MCF 10A (cell line): ENCODE measurements at regions not wholly inside any gene's neighbourhood (a gene's known extent, or its start where the extent isn't known, plus 50 kb on each side); places are given as distances from the start of the nearest gene placed in this dataset.

Experiments
- BruUV-seq: library from RNA; stranded (reverse); fragments of 400-500 nt; replicated peaks from 2 replicates; lab custom pipeline; 2021; lab: Mats Ljungman, UMichigan
- CTCF ChIA-PET: fragments of 300-600 bp; sonication (Branson Sonifier 250); formaldehyde crosslinking; extraction: SDS; loops from one replicate; lab custom pipeline; 2021; ENCODE audit warnings: antibody characterized with exemption, inconsistent platforms; lab: Yijun Ruan, JAX
- POLR2A ChIA-PET: fragments of 300-600, 350-650 bp; sonication (Branson Sonifier 250); formaldehyde crosslinking; extraction: SDS; loops from one replicate; lab custom pipeline; 2020; ENCODE audit warnings: antibody characterized with exemption, inconsistent platforms; lab: Yijun Ruan, JAX
- DNase-seq: peaks from one replicate; pipeline ENCODE4 v3.0.0-alpha.2; 2018; ENCODE audit not compliant: unreplicated experiment
- H3K27ac Mint-ChIP-seq: one replicate; pipeline ENCODE4 v1.8.0; 2022; ENCODE audit warnings: mild to moderate bottlenecking, low read depth, mixed read lengths; ENCODE audit not compliant: unreplicated experiment
- H3K27me3 Mint-ChIP-seq: one replicate; pipeline ENCODE4 v1.8.0; 2022; ENCODE audit warnings: mixed read lengths; ENCODE audit not compliant: insufficient read depth, unreplicated experiment
- H3K36me3 Mint-ChIP-seq: one replicate; pipeline ENCODE4 v1.8.0; 2022; ENCODE audit warnings: mild to moderate bottlenecking, moderate library complexity, mixed read lengths; ENCODE audit not compliant: insufficient read depth, unreplicated experiment
- H3K4me1 Mint-ChIP-seq: one replicate; pipeline ENCODE4 v1.8.0; 2022; ENCODE audit warnings: mixed read lengths; ENCODE audit not compliant: insufficient read depth, unreplicated experiment
- H3K4me3 Mint-ChIP-seq: one replicate; pipeline ENCODE4 v1.8.0; 2022; ENCODE audit warnings: mild to moderate bottlenecking, moderate library complexity, mixed read lengths; ENCODE audit not compliant: unreplicated experiment
- H3K9me3 Mint-ChIP-seq: one replicate; pipeline ENCODE4 v1.8.0; 2022; ENCODE audit warnings: mixed read lengths; ENCODE audit not compliant: unreplicated experiment
- intact Hi-C: fragments of 100-400 bp; cut with micrococcal nuclease; formaldehyde crosslinking; loops from 2 replicates; pipeline ENCODE4 v1.14.1; 2022
- TF ChIP-seq, protein P1 (sequence below): fragments of 200-600 bp; IDR thresholded peaks from one replicate; pipeline ENCODE4 v1.8.0; 2022; ENCODE audit warnings: antibody characterized with exemption, mild to moderate bottlenecking; ENCODE audit not compliant: unreplicated experiment

DNA sequence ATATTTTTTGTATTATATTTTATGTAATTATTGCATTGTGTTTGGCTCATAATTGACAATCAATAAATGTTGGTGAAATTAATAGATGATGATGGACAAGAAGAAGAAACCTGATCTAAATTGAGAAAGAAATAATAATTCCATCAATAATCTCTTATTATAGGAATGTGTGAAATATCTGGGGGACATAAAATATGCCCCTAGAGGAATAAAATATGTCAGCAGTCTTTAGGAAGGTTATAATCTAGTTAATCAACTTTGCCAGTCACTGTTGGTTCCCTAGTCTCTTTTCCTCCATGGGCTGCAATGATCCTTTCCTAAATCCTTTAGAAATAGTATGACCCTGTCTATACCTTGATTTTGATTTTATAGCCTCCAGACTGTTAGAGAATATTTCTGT, 549.7 kb upstream of the ADGRL4 start:
- TF ChIP-seq, protein P1, sequence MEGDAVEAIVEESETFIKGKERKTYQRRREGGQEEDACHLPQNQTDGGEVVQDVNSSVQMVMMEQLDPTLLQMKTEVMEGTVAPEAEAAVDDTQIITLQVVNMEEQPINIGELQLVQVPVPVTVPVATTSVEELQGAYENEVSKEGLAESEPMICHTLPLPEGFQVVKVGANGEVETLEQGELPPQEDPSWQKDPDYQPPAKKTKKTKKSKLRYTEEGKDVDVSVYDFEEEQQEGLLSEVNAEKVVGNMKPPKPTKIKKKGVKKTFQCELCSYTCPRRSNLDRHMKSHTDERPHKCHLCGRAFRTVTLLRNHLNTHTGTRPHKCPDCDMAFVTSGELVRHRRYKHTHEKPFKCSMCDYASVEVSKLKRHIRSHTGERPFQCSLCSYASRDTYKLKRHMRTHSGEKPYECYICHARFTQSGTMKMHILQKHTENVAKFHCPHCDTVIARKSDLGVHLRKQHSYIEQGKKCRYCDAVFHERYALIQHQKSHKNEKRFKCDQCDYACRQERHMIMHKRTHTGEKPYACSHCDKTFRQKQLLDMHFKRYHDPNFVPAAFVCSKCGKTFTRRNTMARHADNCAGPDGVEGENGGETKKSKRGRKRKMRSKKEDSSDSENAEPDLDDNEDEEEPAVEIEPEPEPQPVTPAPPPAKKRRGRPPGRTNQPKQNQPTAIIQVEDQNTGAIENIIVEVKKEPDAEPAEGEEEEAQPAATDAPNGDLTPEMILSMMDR = no peak
- H3K27me3 Mint-ChIP-seq = no peaks in the 10 kb centered on the region
- intact Hi-C loops = no loop called here
- H3K4me1 Mint-ChIP-seq = peaks cover 6% of the 10 kb centered on the region
- ChIA-PET POLR2A (no interaction called here), CTCF (no interaction called here)
- no peaks in the 10 kb centered on the region for H3K36me3 Mint-ChIP-seq
- no peak overlapping the region for H3K27ac Mint-ChIP-seq
- no peak for DNase-seq
- no peak overlapping the region for H3K4me3 Mint-ChIP-seq
- peaks cover 8% of the 10 kb centered on the region for H3K9me3 Mint-ChIP-seq
- BruUV-seq = no TSS peak

- H3K9me3 Mint-ChIP-seq = no peaks in the 10 kb centered on the region
- TF ChIP-seq, protein P1 = no peak
- intact Hi-C loops = no loop called here
- DNase-seq = peak; percentile 37
- H3K27me3 Mint-ChIP-seq = no peaks in the 10 kb centered on the region
- ChIA-PET CTCF (interaction anchor here (0.6 kb wide), 1 partner anchor 516 kb away, joined by 3 read pairs; no protein-coding TSS in a partner anchor), POLR2A (interaction anchor here (0.6 to 1.8 kb wide), 3 partner anchors 8 to 83 kb away, joined by 3 to 5 read pairs (median 3); no protein-coding TSS in a partner anchor)
- peak overlapping the region; percentile 49 for H3K27ac Mint-ChIP-seq
- no peak overlapping the region for H3K4me3 Mint-ChIP-seq
- peaks cover 6% of the 10 kb centered on the region for H3K4me1 Mint-ChIP-seq
- no TSS peak for BruUV-seq
- H3K36me3 Mint-ChIP-seq = no peaks in the 10 kb centered on the region
Measured at GRCh38 chr1:79554688-79555087, 548.2 kb upstream of the ADGRL4 start.

GRCh38 chr1:79551321-79551720, 544.8 kb upstream of the ADGRL4 start:
- no TSS peak for BruUV-seq
- Mint-ChIP-seq H3K4me1 (peaks cover 6% of the 10 kb centered on the region), H3K27ac (no peak overlapping the region), H3K4me3 (no peak overlapping the region), H3K36me3 (no peaks in the 10 kb centered on the region), H3K9me3 (no peaks in the 10 kb centered on the region), H3K27me3 (no peaks in the 10 kb centered on the region)
- ChIA-PET POLR2A (no interaction called here), CTCF (interaction anchor here (0.6 kb wide), 1 partner anchor 816 kb away, joined by 3 read pairs; no protein-coding TSS in a partner anchor)
- TF ChIP-seq, protein P1 = no peak
- intact Hi-C loops = no loop called here
- no peak for DNase-seq

DNA sequence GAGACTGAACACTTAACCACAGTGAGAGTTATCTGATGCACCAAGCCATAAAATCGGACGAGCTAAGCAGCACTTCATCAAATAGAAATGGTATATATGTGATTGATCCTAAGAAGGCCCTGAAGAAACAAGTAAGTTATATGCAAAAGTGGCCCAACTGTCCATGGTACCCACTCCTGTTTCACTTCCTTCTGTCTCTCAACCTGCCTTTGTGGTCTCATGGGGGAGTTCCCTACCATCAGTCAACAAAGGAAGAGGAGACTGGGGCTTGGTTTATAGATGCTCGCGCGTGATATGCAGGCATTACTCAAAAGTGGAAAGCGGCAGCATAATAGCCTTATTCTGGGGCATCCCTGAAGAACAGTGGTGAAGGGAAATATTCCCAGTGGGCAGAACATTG, 543.9 kb upstream of the ADGRL4 start:
- H3K36me3 Mint-ChIP-seq = no peaks in the 10 kb centered on the region
- BruUV-seq = no TSS peak
- H3K4me3 Mint-ChIP-seq = no peak overlapping the region
- DNase-seq = no peak
- H3K27ac Mint-ChIP-seq = no peak overlapping the region
- peaks cover 6% of the 10 kb centered on the region for H3K4me1 Mint-ChIP-seq
- H3K9me3 Mint-ChIP-seq = no peaks in the 10 kb centered on the region
- no peaks in the 10 kb centered on the region for H3K27me3 Mint-ChIP-seq
- intact Hi-C loops = no loop called here
- ChIA-PET POLR2A (no interaction called here), CTCF (no interaction called here)
- TF ChIP-seq, protein P1 = no peak
